Testis (tissue), 2 donors: ENCODE measurements at regions not wholly inside any gene's neighbourhood (a gene's known extent, or its start where the extent isn't known, plus 50 kb on each side); places are given as distances from the start of the nearest gene placed in this dataset.

ENCODE experiments used
- DNase-seq: peaks from one replicate; pipeline ENCODE4 v3.0.0-alpha.2; 2019
- H3K27ac ChIP-seq, 2 donors: fragments of 200-600 bp; sonication (generic); one replicate each; pipeline ENCODE4 v1.5.1; 2019
- H3K27me3 ChIP-seq: fragments of 200-600 bp; sonication (generic); one replicate; pipeline ENCODE4 v1.5.1; 2019
- H3K36me3 ChIP-seq: fragments of 200-600 bp; sonication (generic); one replicate; pipeline ENCODE4 v1.5.1; 2017; ENCODE audit warnings: low read depth; ENCODE audit errors: missing control alignments
- H3K4me1 ChIP-seq: fragments of 200-600 bp; sonication (generic); one replicate; pipeline ENCODE4 v1.5.1; 2019
- H3K4me3 ChIP-seq, 2 donors: fragments of 200-600 bp; sonication (generic); one replicate each; pipeline ENCODE4 v1.5.1; 2017 to 2019
- H3K9me3 ChIP-seq: fragments of 200-600 bp; sonication (generic); one replicate; pipeline ENCODE4 v1.5.1; 2017
- CTCF ChIP-seq, 3 experiments: fragments of 450-650 bp in 2 of 3; fragments of 200-600 bp in 1 of 3; sonication (generic) in 1 of 3; IDR thresholded peaks; one replicate each; pipeline ENCODE4 v1.5.1; 2016 to 2019; ENCODE audit warnings: antibody characterized with exemption in 3 of 3, mild to moderate bottlenecking in 2 of 3, moderate library complexity in 1 of 3
- POLR2A ChIP-seq: fragments of 450-650 bp; IDR thresholded peaks from one replicate; pipeline ENCODE4 v1.6.1; 2017; ENCODE audit warnings: antibody characterized with exemption, mild to moderate bottlenecking, moderate library complexity
- WGBS, 2 donors: methylation state at CpG; one replicate each; pipeline ENCODE4 v1.1.5; 2018; 5-methylcytosine and 5-hydroxymethylcytosine counted together
- intact Hi-C: fragments of 100-400 bp; cut with DNase I; formaldehyde crosslinking; loops from one replicate; pipeline ENCODE4 v1.15.1; 2023; ENCODE audit warnings: low total_unique reads

- intact Hi-C loops = no loop called here
- no peaks in the 10 kb centered on the region for H3K27me3 ChIP-seq
- no peaks in the 10 kb centered on the region for H3K36me3 ChIP-seq
- TF ChIP-seq CTCF (IDR thresholded peaks at IDR 0.05) (no peak), POLR2A (no peak)
- H3K4me1 ChIP-seq = no peaks in the 10 kb centered on the region
- H3K9me3 ChIP-seq = no peaks in the 10 kb centered on the region
- WGBS, 2 donors = 93 to 100% methylated on average over 1 of the region's 1 CpG
- no peak overlapping the region for H3K4me3 ChIP-seq
- H3K27ac ChIP-seq = no peak overlapping the region
- no peak for DNase-seq
Observed at GRCh38 chr1:194369622-194370021, 1183.2 kb upstream of the B3GALT2 start.

GRCh38 chr1:194369060-194369459, 1182.6 kb upstream of the B3GALT2 start:
- no peak for DNase-seq
- Histone ChIP-seq H3K9me3 (no peaks in the 10 kb centered on the region), H3K4me1 (no peaks in the 10 kb centered on the region), H3K4me3 (no peak overlapping the region), H3K27ac (no peak overlapping the region), H3K36me3 (no peaks in the 10 kb centered on the region), H3K27me3 (no peaks in the 10 kb centered on the region)
- intact Hi-C loops = no loop called here
- TF ChIP-seq CTCF (IDR thresholded peaks at IDR 0.05) = no peak

- WGBS, 2 donors = 86 to 88% methylated on average over 2 of the region's 2 CpGs
- intact Hi-C loops = no loop called here
- Histone ChIP-seq H3K4me3 (no peak overlapping the region), H3K27me3 (no peaks in the 10 kb centered on the region), H3K36me3 (no peaks in the 10 kb centered on the region), H3K4me1 (no peaks in the 10 kb centered on the region), H3K27ac (no peak overlapping the region), H3K9me3 (no peaks in the 10 kb centered on the region)
- no peak for TF ChIP-seq POLR2A
- no peak for TF ChIP-seq CTCF (IDR thresholded peaks at IDR 0.05)
- DNase-seq = no peak
Observed at GRCh38 chr1:194367121-194367520, 1180.7 kb upstream of the B3GALT2 start.

GRCh38 chr1:194366705-194367104, 1180.3 kb upstream of the B3GALT2 start:
- Histone ChIP-seq H3K9me3 (no peaks in the 10 kb centered on the region), H3K4me1 (no peaks in the 10 kb centered on the region), H3K27me3 (no peaks in the 10 kb centered on the region), H3K27ac (no peak overlapping the region), H3K4me3 (no peak overlapping the region), H3K36me3 (no peaks in the 10 kb centered on the region)
- TF ChIP-seq POLR2A (no peak), CTCF (IDR thresholded peaks at IDR 0.05) (no peak)
- WGBS, 2 donors = 43 to 95% methylated on average over 1 of the region's 1 CpG
- intact Hi-C loops = no loop called here
- DNase-seq = no peak

- Histone ChIP-seq H3K9me3 (no peaks in the 10 kb centered on the region), H3K27me3 (no peaks in the 10 kb centered on the region), H3K36me3 (no peaks in the 10 kb centered on the region), H3K27ac (no peak overlapping the region), H3K4me1 (no peaks in the 10 kb centered on the region), H3K4me3 (no peak overlapping the region)
- no peak for DNase-seq
- WGBS, 2 donors = 63 to 67% methylated on average over 4 of the region's 4 CpGs
- TF ChIP-seq CTCF (IDR thresholded peaks at IDR 0.05) (no peak), POLR2A (no peak)
- intact Hi-C loops = no loop called here
Observed at GRCh38 chr1:194362327-194362726, 1175.9 kb upstream of the B3GALT2 start.
